ENCODE measurements at regions not wholly inside any gene's neighbourhood (a gene's known extent, or its start where the extent isn't known, plus 50 kb on each side); places are given as distances from the start of the nearest gene placed in this dataset.

GRCh38 chr1:234856845-234857245 lies 246.9 kb upstream of the IRF2BP2 start:
- TF ChIP-seq CENPT (CRISPR knock-in tag; IDR thresholded peaks at IDR 0.05; ENCODE audit: low read depth) = no peak
- no peak for TF ChIP-seq ZBTB4 (CRISPR knock-in tag; IDR thresholded peaks at IDR 0.05; ENCODE audit: borderline replicate concordance)
- no peak for TF ChIP-seq WIZ (CRISPR knock-in tag; IDR thresholded peaks at IDR 0.05)
- no peak for TF ChIP-seq HOMEZ (CRISPR knock-in tag; IDR thresholded peaks at IDR 0.05; ENCODE audit: low read depth)
- TF ChIP-seq IRF9 (CRISPR knock-in tag; IDR thresholded peaks at IDR 0.05; ENCODE audit: borderline replicate concordance) = no peak
- TF ChIP-seq RAD51 (IDR thresholded peaks at IDR 0.05; ENCODE audit: borderline replicate concordance) = no peak
- no peak for TF ChIP-seq TERF1 (CRISPR knock-in tag; IDR thresholded peaks at IDR 0.05)
- TF ChIP-seq ZNF335 (CRISPR knock-in tag; IDR thresholded peaks at IDR 0.05) = no peak
- no peak for TF ChIP-seq ZNF547 (CRISPR knock-in tag; IDR thresholded peaks at IDR 0.05)
- TF ChIP-seq ZBTB49 (CRISPR knock-in tag; IDR thresholded peaks at IDR 0.05; ENCODE audit: borderline replicate concordance) = no peak
- no peak for TF ChIP-seq IRX3 (CRISPR knock-in tag; IDR thresholded peaks at IDR 0.05; ENCODE audit: borderline replicate concordance, low read depth)
- TF ChIP-seq ZNF513 (CRISPR knock-in tag; conservative IDR thresholded peaks at IDR 0.05) = no peak
- no peak for TF ChIP-seq MZF1 (CRISPR knock-in tag; IDR thresholded peaks at IDR 0.05; ENCODE audit: borderline replicate concordance)
- ChIA-PET CTCF (ENCODE audit: low intra/inter-chr PET ratio, low total read pairs) (no interaction called here), POLR2A (no interaction called here)
- no peak overlapping the region for H3K4me2 ChIP-seq (ENCODE audit: low read depth, low read length)
- no peak for FAIRE-seq
- in situ Hi-C loops (cut with HindIII; ENCODE audit: extremely low pct_ligation_motif_present, low pct_unique_long_range_greater_than_20kb) (no loop called here), intact Hi-C loops (cut with micrococcal nuclease; ENCODE audit: unreplicated experiment) (no loop called here)
- BruUV-seq (replicated peaks) = no TSS peak
- no peaks in the 10 kb centered on the region for H3K27me3 ChIP-seq (ENCODE audit: control insufficient read depth in 1 of 2, insufficient read depth in 2 of 2, low read length in 2 of 2)
- WGBS (ENCODE audit: low lambda C conversion rate) = 100% methylated on average over 3 of the region's 3 CpGs
- no peak for ATAC-seq
- H3K27ac ChIP-seq (ENCODE audit: extremely low read length, insufficient read depth, low read length) = no peak overlapping the region
- peaks cover 25% of the 10 kb centered on the region for H3K4me1 ChIP-seq (ENCODE audit: insufficient read depth, low read length)
- H3K9me3 ChIP-seq (ENCODE audit: low read length) = no peaks in the 10 kb centered on the region
- no peaks in the 10 kb centered on the region for H4K20me1 ChIP-seq (ENCODE audit: insufficient read depth, low read length)
- H3K36me3 ChIP-seq (replicated peaks in 1 of 2; ENCODE audit: control insufficient read depth in 1 of 2, insufficient read depth in 2 of 2, low read length in 2 of 2) = no peaks in the 10 kb centered on the region
- H3K9ac ChIP-seq (ENCODE audit: insufficient read depth, low read depth, low read length) = no peak overlapping the region
- no peak overlapping the region for H3K4me3 ChIP-seq (replicated peaks in 1 of 3; ENCODE audit: insufficient read depth in 1 of 3, low read depth in 2 of 3, low read length in 3 of 3)
- H3K79me2 ChIP-seq (ENCODE audit: insufficient read depth, low read length) = no peaks in the 10 kb centered on the region
- no peak for DNase-seq (ENCODE audit: low spot score)
- no peak overlapping the region for H2AFZ ChIP-seq (ENCODE audit: low read length)
